ENCODE measurements at regions not wholly inside any gene's neighbourhood (a gene's known extent, or its start where the extent isn't known, plus 50 kb on each side); places are given as distances from the start of the nearest gene placed in this dataset.

DNA sequence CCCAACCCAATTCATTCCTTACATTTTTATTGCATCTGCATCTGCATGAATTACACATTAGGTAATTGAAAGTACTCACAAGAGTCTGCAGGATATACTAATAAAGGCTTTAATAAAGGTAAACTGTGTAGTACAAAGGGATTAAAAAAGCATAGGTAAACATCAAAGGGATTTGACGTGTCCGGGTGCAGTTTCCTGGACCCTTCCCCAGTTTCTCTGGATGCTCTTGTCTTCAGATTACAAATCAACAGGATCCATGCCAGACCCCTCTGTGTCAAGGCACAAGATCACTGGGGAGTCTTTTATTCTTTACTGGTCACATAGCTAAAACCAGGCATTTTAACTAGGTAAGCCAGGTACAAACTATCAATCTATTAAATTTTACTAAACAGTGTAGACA lies 177.2 kb upstream of the TYRP1 start:
- Mint-ChIP-seq H3K27me3 (no peaks in the 10 kb centered on the region), H3K36me3 (no peaks in the 10 kb centered on the region), H3K4me1 (no peaks in the 10 kb centered on the region), H3K4me3 (no peak overlapping the region), H3K9me3 (peaks cover 0 to 4% (median 0%) of the 10 kb centered on the region in 7 donors), H3K27ac (no peak overlapping the region)
- ATAC-seq (ENCODE audit: low read depth in 2 of 2) = no peak
- no peak for DNase-seq

DNA sequence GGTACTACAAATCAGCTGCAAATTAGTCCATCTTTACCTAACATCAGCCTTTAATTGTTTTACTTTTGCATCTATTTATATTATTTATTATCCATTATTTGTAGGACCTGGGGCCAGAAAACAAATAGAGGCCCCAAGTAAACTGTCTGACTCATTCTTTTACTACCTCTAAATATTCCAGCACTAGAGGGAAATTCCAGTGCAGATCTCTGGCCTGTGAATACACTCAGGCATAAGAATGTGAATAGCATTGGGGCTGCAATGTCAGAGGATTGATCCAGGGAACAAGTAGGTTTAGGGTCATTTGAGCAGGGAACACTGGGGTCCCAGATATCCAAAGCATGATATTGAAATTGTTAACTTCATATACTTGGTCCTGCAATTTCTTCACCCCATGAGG lies 176.6 kb upstream of the TYRP1 start:
- Mint-ChIP-seq H3K4me3 (no peak overlapping the region), H3K9me3 (peaks cover 0 to 4% (median 0%) of the 10 kb centered on the region in 7 donors), H3K27me3 (no peaks in the 10 kb centered on the region), H3K36me3 (no peaks in the 10 kb centered on the region), H3K27ac (no peak overlapping the region), H3K4me1 (no peaks in the 10 kb centered on the region)
- ATAC-seq (ENCODE audit: low read depth in 2 of 2) = no peak
- DNase-seq = no peak

DNA sequence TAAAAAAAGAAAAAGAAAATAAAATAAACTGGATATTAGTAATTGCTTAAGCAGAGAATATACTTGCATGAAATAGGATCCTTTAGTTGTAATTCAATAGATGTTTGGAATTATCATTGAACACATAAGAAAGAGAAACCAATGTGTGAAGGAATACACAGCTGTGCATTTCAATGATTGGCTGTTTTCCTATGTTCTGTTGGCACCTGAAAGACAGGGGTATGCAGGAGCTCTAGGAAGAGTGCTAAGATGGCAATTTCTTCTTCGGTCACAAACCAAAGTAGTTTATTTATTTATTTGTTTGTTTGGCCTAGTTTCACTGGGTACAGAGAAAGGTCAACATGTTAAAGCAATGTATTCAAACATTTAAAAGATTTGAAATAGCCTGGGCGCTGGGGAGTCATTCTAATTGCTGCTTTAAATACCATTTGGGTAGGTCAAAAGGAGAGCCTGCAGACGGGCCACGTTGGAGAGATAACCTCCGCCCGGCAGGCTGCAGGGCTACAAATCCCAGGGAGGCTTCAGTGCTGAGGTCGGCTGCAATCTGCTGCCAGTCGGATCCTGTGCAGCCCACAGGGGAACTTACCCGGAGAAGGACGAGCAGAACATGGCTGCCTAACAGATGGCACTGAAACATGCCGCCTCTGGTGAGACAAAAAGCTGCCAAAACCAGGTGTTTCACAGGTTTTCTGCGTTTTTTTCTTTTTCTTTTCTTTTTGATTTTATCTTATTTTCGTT lies 154.2 kb upstream of the TYRP1 start:
- Mint-ChIP-seq H3K36me3 (no peaks in the 10 kb centered on the region), H3K9me3 (peaks cover 0 to 8% (median 2%) of the 10 kb centered on the region in 7 donors), H3K4me3 (no peak overlapping the region), H3K4me1 (no peaks in the 10 kb centered on the region), H3K27me3 (no peaks in the 10 kb centered on the region), H3K27ac (no peak overlapping the region)
- no peak for DNase-seq
- no peak for ATAC-seq (ENCODE audit: low read depth in 2 of 2)

DNA sequence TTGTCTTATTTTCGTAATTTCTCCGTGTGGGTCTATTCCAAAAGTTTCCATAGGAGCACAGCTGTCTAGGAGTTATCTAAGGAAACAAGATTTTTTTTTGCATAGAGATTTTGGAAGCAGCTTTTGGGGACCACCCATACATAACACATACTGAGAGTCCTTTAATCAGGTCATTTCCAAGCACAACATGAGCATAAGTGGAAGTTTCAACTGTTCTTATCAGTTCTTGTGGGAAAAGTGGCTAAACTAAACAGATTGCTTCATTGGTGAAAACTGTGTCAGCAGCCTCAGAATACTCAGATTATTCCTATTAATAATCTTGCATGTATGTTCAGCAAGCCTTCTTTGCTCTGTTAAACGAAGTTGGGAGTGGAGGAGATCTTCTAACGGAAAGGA lies 153.6 kb upstream of the TYRP1 start:
- DNase-seq = no peak
- Mint-ChIP-seq H3K36me3 (no peaks in the 10 kb centered on the region), H3K4me1 (no peaks in the 10 kb centered on the region), H3K27me3 (no peaks in the 10 kb centered on the region), H3K9me3 (peaks cover 0 to 8% (median 4%) of the 10 kb centered on the region in 7 donors), H3K4me3 (no peak overlapping the region), H3K27ac (no peak overlapping the region)
- ATAC-seq (ENCODE audit: low read depth in 2 of 2) = no peak

DNA sequence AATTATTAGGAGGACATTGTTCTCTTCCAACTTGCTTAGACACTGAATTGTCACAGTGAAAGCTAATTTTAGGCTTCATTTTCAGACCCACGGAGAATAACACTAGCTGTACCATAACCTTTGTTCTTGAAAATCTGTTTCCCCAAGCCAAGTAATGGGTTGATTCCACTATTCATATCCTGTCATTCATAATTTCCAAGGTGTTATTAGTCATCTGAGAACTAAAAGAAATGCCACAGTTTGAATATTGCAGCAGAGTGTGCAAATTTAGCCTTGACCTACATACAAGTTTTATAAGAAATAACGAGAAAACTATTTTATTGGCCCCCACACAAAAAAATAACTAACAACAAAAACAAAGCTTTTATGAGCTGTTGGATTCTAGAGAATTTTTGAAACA lies 148.5 kb upstream of the TYRP1 start:
- no peak overlapping the region for H3K4me3 Mint-ChIP-seq
- H3K27me3 Mint-ChIP-seq = no peaks in the 10 kb centered on the region
- no peaks in the 10 kb centered on the region for H3K36me3 Mint-ChIP-seq
- H3K9me3 Mint-ChIP-seq = peaks cover 0 to 7% (median 2%) of the 10 kb centered on the region in 7 donors
- H3K27ac Mint-ChIP-seq = no peak overlapping the region
- H3K4me1 Mint-ChIP-seq = no peaks in the 10 kb centered on the region
- no peak for ATAC-seq (ENCODE audit: low read depth in 2 of 2)
- DNase-seq = no peak

DNA sequence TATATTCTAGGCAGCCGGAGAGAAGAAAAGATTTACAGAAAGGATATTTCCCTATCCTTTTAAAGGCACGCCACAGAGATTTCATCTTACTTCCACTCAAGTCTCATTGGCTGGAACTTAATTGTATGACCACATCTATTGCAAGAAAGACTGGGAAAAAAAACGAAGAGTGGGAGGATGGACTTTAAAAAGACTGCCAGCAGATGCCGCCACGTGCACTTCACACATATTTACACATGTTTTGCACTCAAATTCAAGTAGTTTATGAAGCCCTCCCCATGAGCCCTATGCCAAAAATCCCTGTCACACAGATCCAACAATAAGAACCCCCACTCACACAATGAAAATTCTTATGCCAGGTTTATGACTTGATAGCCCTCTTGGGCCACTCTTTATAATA lies 138.5 kb upstream of the TYRP1 start:
- no peak for ATAC-seq (ENCODE audit: low read depth in 2 of 2)
- Mint-ChIP-seq H3K4me3 (no peak overlapping the region), H3K27ac (no peak overlapping the region), H3K36me3 (no peaks in the 10 kb centered on the region), H3K27me3 (no peaks in the 10 kb centered on the region), H3K4me1 (no peaks in the 10 kb centered on the region), H3K9me3 (peaks cover 0 to 4% (median 0%) of the 10 kb centered on the region in 7 donors)
- no peak for DNase-seq

DNA sequence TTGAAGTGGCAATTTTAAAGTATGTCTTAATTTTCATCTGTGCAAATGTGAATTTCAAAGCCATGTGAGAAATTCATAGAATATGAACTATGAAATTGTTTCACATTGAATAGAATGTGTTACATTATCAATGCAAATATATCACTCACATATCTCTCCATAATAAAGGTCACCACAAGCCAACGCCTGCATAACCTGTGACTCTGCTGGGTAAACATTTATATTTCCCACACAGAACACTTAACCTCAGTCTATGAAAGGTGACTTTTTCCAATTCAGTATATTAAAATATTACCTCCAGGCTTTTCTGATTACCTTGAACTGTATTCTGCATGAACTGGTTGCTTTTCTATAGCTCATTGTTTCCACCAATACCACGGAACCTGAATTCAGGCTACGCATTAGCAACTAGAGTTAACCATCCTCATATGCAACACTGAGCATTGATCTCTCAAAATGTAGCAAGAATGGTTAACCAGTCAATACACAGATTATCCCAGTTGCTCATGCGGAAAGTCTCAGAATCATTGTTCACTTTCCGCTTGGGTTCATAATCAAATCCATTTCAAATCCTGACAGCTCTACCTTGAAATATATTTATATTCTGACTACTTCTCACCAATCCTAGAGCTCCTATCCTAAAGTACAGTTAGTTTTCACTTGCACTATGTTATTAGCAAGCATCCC lies 126.6 kb upstream of the TYRP1 start:
- Mint-ChIP-seq H3K4me3 (no peak overlapping the region), H3K27me3 (no peaks in the 10 kb centered on the region), H3K9me3 (peaks cover 0 to 4% (median 0%) of the 10 kb centered on the region in 7 donors), H3K27ac (no peak overlapping the region), H3K36me3 (no peaks in the 10 kb centered on the region), H3K4me1 (no peaks in the 10 kb centered on the region)
- ATAC-seq (ENCODE audit: low read depth in 2 of 2) (no peak), DNase-seq (no peak)

DNA sequence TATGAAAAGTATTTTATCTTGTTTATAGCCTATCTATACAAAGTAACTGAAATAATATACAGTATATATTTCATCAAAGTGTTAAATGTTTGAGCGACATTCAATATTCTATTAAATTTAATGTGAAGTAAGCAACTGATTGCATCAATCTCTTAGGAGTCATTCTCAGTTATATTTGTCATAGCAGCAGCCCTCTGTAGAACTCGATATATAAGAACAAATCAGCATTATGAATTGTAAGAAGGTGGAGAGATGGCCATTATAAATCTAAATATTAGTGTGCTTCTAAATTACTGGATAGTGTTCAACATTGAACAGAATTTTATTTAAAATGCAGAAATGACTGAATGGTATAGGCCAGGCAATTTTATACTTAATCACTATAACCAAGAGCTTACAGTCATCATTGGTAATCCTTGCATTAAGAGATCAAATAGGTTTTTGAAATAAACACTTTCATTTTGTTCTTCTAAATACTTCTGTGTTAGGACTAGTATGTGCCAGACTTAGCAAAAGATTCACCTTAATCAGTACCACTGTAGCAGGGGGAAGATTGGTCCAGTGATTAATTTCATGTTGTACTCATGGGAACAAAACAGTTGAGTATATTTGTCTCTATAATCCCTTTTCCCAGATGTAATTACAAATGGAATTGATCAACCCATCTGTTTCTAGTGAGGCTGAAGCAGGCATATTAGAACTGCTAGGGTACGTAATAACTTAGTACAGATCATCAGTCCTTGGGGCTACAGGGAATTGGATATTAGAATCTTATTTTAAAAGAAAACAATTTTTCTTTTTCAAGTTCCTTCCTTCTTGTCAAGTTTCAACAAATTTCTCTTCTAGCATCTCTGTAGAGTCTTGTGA lies 108.3 kb upstream of the TYRP1 start:
- DNase-seq (no peak), ATAC-seq (ENCODE audit: low read depth in 2 of 2) (no peak)
- no peak overlapping the region for H3K4me3 Mint-ChIP-seq
- no peaks in the 10 kb centered on the region for H3K27me3 Mint-ChIP-seq
- no peaks in the 10 kb centered on the region for H3K4me1 Mint-ChIP-seq
- no peak overlapping the region for H3K27ac Mint-ChIP-seq
- no peaks in the 10 kb centered on the region for H3K36me3 Mint-ChIP-seq
- peaks cover 0 to 2% (median 0%) of the 10 kb centered on the region in 7 donors for H3K9me3 Mint-ChIP-seq

DNA sequence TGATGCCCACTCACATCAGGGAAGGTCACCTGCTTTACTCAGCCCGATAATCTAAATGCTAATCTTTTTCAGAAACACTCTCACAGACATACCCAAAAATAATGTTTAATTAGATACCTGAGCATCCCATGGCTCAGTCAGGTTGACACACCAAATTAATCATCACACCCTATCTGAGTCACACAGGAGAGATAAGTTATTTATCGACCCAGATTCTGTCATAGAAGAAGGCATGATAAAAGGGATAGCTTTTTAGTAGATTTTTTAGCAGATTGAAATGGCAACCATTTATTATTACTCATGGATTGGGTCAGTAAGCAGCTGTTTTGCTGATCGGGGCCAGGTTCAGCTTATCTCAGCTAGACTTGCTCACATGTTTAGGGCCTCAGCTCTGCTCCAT lies 97.8 kb upstream of the TYRP1 start:
- H3K27ac Mint-ChIP-seq = no peak overlapping the region
- DNase-seq (no peak), ATAC-seq (ENCODE audit: low read depth in 2 of 2) (no peak)
- no peaks in the 10 kb centered on the region for H3K36me3 Mint-ChIP-seq
- H3K4me3 Mint-ChIP-seq = no peak overlapping the region
- H3K27me3 Mint-ChIP-seq = no peaks in the 10 kb centered on the region
- H3K9me3 Mint-ChIP-seq = peaks cover 0 to 2% (median 0%) of the 10 kb centered on the region in 7 donors
- H3K4me1 Mint-ChIP-seq = no peaks in the 10 kb centered on the region

DNA sequence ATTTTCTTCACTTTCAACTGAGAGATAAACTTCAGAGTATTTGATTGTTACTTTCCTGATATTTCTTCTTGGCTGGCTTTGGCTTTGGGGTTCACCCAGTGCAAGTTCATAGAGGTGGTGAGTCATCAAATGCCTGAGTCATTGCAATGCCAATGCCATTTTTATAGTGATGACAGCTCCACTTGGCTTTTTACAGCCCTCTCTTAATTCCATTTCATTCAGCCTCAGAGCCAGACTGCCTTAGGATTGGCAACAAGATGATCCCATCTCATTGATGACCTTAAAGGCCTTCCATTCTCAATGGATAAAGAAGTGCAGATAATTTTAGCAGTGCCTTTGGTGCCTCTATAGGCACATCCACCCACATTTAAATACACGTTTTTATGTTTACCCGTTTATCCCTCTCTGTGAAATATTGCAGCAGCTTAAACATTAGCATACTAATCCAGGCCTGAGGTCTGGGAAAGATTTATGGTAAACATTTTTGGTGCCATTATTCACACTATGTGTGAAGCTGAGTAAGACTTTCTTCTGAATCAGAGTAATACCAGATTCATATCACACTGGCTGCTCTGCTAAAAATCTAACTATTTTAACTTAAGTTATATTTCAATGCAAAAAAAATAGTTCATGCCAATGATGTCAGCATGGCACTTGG lies 88.9 kb upstream of the TYRP1 start:
- ATAC-seq (ENCODE audit: low read depth in 2 of 2) (no peak), DNase-seq (no peak)
- Mint-ChIP-seq H3K4me1 (no peaks in the 10 kb centered on the region), H3K27me3 (no peaks in the 10 kb centered on the region), H3K27ac (peak overlapping the region in 1 of 6 donors; percentile 50), H3K4me3 (no peak overlapping the region), H3K36me3 (no peaks in the 10 kb centered on the region), H3K9me3 (peaks cover 0 to 4% (median 0%) of the 10 kb centered on the region in 7 donors)

DNA sequence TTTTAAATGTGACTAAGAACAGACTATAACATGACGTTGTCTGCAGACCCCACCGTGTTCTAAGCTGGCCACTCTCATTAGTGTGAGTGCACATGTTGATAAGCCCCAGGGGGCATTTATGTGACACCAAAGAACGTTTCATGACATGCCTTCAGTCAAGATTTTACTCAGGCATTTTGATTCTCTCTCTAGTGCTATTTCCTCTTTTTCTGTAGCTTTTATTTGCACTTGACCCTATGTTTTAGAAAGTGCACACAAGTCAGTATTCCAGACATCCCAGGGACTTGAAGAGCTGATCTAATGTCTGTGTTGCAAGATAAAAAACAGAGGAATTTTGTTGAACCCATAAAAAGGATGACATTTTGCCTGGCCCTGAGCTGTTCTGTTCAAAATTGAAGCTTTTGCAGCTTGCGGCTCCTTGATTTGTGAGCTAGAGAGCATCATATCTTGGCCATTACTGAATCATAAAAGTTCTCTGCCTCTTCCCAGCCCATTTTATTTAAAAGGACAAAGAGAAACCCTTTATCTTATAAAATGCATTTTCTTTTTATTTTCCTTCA lies 80.9 kb upstream of the TYRP1 start:
- Mint-ChIP-seq H3K4me1 (no peaks in the 10 kb centered on the region), H3K36me3 (no peaks in the 10 kb centered on the region), H3K9me3 (peaks cover 0 to 5% (median 1%) of the 10 kb centered on the region in 7 donors), H3K27me3 (no peaks in the 10 kb centered on the region), H3K27ac (no peak overlapping the region), H3K4me3 (no peak overlapping the region)
- no peak for DNase-seq
- ATAC-seq (ENCODE audit: low read depth in 2 of 2) = no peak

DNA sequence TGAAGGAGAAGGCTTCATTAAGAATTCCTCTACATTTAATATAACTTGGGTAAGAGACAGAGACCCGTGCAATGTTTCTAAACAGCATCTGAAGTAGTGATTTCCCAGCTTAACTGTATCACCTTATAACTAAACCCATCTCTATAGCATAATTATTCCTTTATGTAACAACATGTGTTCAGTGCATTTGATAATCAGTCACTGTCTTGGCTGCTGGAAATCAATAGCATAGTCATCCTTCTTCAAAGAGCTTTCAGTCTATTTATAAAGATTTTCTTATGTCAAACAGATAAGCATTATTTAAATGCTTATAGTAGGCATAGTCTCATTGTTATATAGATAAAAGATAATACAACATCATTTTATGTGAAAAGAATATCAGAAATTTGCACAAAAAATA lies 80.1 kb upstream of the TYRP1 start:
- Mint-ChIP-seq H3K36me3 (no peaks in the 10 kb centered on the region), H3K27me3 (no peaks in the 10 kb centered on the region), H3K9me3 (peaks cover 0 to 5% (median 1%) of the 10 kb centered on the region in 7 donors), H3K4me3 (no peak overlapping the region), H3K27ac (no peak overlapping the region), H3K4me1 (no peaks in the 10 kb centered on the region)
- DNase-seq = no peak
- ATAC-seq (ENCODE audit: low read depth in 2 of 2) = no peak

DNA sequence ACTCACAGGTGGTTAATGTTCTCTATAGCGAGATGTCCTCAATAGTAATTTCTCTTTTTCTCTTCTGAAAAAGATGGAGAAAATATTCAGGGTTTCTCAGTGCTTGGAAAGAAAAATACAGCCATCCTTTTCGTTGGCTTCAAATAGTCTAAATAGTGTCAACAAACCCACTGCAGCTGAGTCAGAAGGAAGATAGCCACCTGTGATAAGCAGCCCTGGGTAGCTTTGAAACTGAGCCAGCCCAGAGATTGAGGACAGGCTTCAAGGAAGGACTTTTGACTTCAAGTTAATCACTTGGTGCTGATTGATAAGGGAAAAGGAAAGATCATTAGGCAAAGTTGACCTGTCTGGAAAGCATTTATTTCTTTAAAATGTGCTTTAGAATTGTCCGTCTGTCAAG lies 78.7 kb upstream of the TYRP1 start:
- Mint-ChIP-seq H3K27me3 (no peaks in the 10 kb centered on the region), H3K36me3 (no peaks in the 10 kb centered on the region), H3K4me1 (no peaks in the 10 kb centered on the region), H3K27ac (no peak overlapping the region), H3K9me3 (peaks cover 0 to 5% (median 1%) of the 10 kb centered on the region in 7 donors), H3K4me3 (no peak overlapping the region)
- DNase-seq (no peak), ATAC-seq (ENCODE audit: low read depth in 2 of 2) (no peak)

Measured in naive B cell (primary cell).